ENCODE measurements at regions not wholly inside any gene's neighbourhood (a gene's known extent, or its start where the extent isn't known, plus 50 kb on each side); places are given as distances from the start of the nearest gene placed in this dataset.

GRCh38 chr11:43124272-43124935 lies 187.4 kb upstream of the API5 start:
- no peak for TF ChIP-seq JUN (CRISPR knock-in tag; IDR thresholded peaks at IDR 0.05)
- TF ChIP-seq THAP7 (CRISPR knock-in tag; IDR thresholded peaks at IDR 0.05), result no peak
- TF ChIP-seq MYNN (CRISPR knock-in tag; IDR thresholded peaks at IDR 0.05; ENCODE audit: low read depth), result no peak
- no peak for TF ChIP-seq ZNF3 (CRISPR knock-in tag; IDR thresholded peaks at IDR 0.05)
- TF ChIP-seq NPAS2 (CRISPR knock-in tag; IDR thresholded peaks at IDR 0.05; ENCODE audit: borderline replicate concordance), result no peak
- no peak for TF ChIP-seq ZNF841 (CRISPR knock-in tag; IDR thresholded peaks at IDR 0.05; ENCODE audit: borderline replicate concordance)
- no peak for TF ChIP-seq GFI1 (CRISPR knock-in tag; IDR thresholded peaks at IDR 0.05; ENCODE audit: borderline replicate concordance)
- TF ChIP-seq EP300 (IDR thresholded peaks at IDR 0.05; ENCODE audit: low read depth in 2 of 2, low read length in 2 of 2), result no peak
- TF ChIP-seq EP300 (CRISPR knock-in tag; IDR thresholded peaks at IDR 0.05; ENCODE audit: borderline replicate concordance), result no peak
- TF ChIP-seq CTCF (CRISPR knock-in tag; IDR thresholded peaks at IDR 0.05), result no peak
- no peak for TF ChIP-seq FOXM1 (CRISPR knock-in tag; IDR thresholded peaks at IDR 0.05)
- TF ChIP-seq POLR2AphosphoS2 (IDR thresholded peaks at IDR 0.05; ENCODE audit: low read depth, low read length), result no peak
- TF ChIP-seq ZNF274 (CRISPR knock-in tag; IDR thresholded peaks at IDR 0.05), result no peak
- no peak for TF ChIP-seq ATF3 (CRISPR knock-in tag; IDR thresholded peaks at IDR 0.05)
